ENCODE measurements at regions not wholly inside any gene's neighbourhood (a gene's known extent, or its start where the extent isn't known, plus 50 kb on each side); places are given as distances from the start of the nearest gene placed in this dataset.

DNA sequence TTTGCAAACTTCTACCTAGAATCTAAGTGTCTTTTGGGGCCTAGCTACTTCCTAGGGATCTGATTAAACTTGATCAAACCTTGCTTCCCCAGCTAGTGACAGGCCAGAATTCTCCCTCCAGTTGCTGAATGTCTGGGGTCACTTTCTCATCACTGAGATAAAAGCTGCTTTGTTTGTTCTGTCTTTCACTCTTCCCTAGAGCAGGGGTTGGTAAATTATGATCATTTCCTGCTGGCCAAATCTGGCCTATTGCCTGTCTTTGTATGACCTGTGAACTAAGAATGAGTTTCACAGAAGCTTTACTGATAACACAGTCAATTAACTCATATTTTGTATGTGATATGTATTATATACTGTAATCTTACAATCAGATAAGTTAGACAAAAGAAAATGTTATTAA is 157.8 kb upstream of the AADAT start:
- no peaks in the 10 kb centered on the region for H3K9me3 ChIP-seq

DNA sequence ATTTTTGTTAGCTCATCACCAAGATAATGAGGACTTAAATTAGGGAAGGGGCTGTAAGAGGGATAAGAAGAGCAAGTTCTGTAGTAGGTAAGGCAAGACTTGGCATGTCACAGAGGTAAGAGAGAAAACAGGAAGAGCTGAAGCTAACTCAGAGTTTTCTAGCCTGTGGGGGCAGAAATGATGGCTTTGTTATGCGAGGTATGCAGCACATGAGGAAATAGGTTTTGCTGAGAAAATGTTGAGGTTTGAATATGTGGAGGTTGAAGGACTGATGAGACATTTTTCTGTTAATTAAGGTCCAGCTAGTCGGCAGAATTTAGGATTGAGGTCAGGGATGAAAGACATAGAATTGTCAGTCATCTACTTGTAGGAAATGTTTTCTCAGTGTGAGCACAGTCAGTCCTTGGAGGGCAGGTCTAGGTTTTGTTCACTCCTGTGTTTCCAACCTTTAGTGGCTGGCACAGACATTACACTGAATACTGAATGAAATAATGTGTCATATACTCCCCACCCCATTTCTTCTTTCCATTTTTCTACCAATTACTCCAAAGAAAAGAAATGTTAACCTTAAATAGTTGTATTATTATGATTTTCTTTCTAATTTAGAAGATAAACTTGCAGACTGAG is 154.0 kb upstream of the AADAT start:
- no peak for DNase-seq
- WGBS, 2 donors: 62 to 70% methylated on average over 2 of the region's 2 CpGs
- ATAC-seq: no peak
- intact Hi-C loops (cut with DNase I): no loop called here
- Histone ChIP-seq H3K27me3 (no peaks in the 10 kb centered on the region), H3K27ac (no peak overlapping the region), H3K36me3 (no peaks in the 10 kb centered on the region), H3K4me1 (no peaks in the 10 kb centered on the region), H3K4me3 (no peak overlapping the region), H3K9me3 (peaks cover 0 to 5% (median 0%) of the 10 kb centered on the region in 11 donors)
- TF ChIP-seq, protein P1, sequence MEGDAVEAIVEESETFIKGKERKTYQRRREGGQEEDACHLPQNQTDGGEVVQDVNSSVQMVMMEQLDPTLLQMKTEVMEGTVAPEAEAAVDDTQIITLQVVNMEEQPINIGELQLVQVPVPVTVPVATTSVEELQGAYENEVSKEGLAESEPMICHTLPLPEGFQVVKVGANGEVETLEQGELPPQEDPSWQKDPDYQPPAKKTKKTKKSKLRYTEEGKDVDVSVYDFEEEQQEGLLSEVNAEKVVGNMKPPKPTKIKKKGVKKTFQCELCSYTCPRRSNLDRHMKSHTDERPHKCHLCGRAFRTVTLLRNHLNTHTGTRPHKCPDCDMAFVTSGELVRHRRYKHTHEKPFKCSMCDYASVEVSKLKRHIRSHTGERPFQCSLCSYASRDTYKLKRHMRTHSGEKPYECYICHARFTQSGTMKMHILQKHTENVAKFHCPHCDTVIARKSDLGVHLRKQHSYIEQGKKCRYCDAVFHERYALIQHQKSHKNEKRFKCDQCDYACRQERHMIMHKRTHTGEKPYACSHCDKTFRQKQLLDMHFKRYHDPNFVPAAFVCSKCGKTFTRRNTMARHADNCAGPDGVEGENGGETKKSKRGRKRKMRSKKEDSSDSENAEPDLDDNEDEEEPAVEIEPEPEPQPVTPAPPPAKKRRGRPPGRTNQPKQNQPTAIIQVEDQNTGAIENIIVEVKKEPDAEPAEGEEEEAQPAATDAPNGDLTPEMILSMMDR (IDR thresholded peaks at IDR 0.05): no peak

More for the DNA sequence above, 157.8 kb upstream of the AADAT start:
- Histone ChIP-seq H3K4me1 (no peaks in the 10 kb centered on the region), H3K27me3 (no peaks in the 10 kb centered on the region), H3K27ac (no peak overlapping the region), H3K4me3 (no peak overlapping the region), H3K36me3 (no peaks in the 10 kb centered on the region)
- DNase-seq (no peak), ATAC-seq (no peak)
- TF ChIP-seq, protein P1 (IDR thresholded peaks at IDR 0.05): no peak
- intact Hi-C loops (cut with DNase I): no loop called here

DNA sequence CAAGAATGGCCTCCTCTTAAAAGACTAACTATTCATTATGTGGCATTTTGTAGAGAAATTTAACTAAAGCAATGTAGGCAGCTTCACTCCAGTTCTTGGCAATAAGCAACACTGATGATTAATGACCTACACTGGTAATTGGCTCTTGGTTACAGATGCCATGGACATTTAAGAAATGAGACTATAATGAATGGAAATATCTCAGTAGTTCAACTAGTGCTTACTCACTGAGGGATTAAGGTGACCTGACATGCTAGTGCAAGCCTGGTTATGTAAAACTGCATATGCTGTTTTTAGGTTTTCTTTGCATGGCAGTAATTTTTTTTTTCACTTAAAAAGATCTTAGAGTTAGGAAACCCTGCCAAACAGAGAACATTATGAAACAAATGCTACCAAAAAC is 152.7 kb upstream of the AADAT start:
- Histone ChIP-seq H3K4me1 (no peaks in the 10 kb centered on the region), H3K4me3 (no peak overlapping the region), H3K36me3 (no peaks in the 10 kb centered on the region), H3K9me3 (peaks cover 0 to 5% (median 0%) of the 10 kb centered on the region in 11 donors), H3K27ac (no peak overlapping the region), H3K27me3 (no peaks in the 10 kb centered on the region)
- DNase-seq (no peak), ATAC-seq (no peak)
- TF ChIP-seq, protein P1 (IDR thresholded peaks at IDR 0.05): no peak
- intact Hi-C loops (cut with DNase I): no loop called here

DNA sequence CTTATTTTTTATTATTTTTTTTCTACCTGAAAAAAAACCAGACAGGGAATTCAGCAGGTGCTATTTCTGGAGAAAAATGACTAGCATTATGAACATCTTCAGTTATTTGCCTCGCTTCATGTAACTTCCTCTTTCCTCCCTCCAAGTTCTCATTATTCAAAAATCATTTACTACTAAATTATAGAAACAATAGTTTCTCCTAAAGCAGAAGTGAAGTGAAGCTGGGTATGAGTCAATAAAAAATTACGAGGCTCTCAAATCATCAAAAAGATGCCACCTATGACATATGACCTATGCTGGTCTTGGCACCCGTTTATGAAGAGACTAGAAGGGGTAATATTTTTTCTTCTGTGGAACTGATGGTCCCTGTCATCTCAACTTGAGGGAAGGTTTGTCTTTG is 145.0 kb upstream of the AADAT start:
- Histone ChIP-seq H3K36me3 (no peaks in the 10 kb centered on the region), H3K4me3 (no peak overlapping the region), H3K9me3 (peaks cover 0 to 3% (median 0%) of the 10 kb centered on the region in 11 donors), H3K27ac (no peak overlapping the region), H3K4me1 (no peaks in the 10 kb centered on the region), H3K27me3 (peaks cover 0 to 4% (median 0%) of the 10 kb centered on the region in 7 donors)
- intact Hi-C loops (cut with DNase I): no loop called here
- WGBS, 2 donors: 72 to 73% methylated on average over 3 of the region's 3 CpGs
- DNase-seq: no peak
- TF ChIP-seq, protein P1 (IDR thresholded peaks at IDR 0.05): no peak
- ATAC-seq: no peak

Measured in heart right ventricle (tissue), 16 donors.